PC-9 (cell line): ENCODE measurements at regions not wholly inside any gene's neighbourhood (a gene's known extent, or its start where the extent isn't known, plus 50 kb on each side); places are given as distances from the start of the nearest gene placed in this dataset.

Source experiments
- BruUV-seq: library from RNA; stranded (reverse); fragments of 400-500 nt; replicated peaks from 2 replicates; lab custom pipeline; 2021; lab: Mats Ljungman, UMichigan
- CTCF ChIA-PET: fragments of 300-600 bp; sonication (Branson Sonifier 250); formaldehyde crosslinking; loops from one replicate; lab custom pipeline; 2022; ENCODE audit warnings: antibody characterized with exemption; lab: Charles Lee
- POLR2A ChIA-PET: fragments of 300-600 bp; sonication (Branson Sonifier 250); formaldehyde crosslinking; loops from one replicate; lab custom pipeline; 2022; ENCODE audit warnings: antibody characterized with exemption; ENCODE audit not compliant: unreplicated experiment; lab: Charles Lee
- DNase-seq, 2 experiments: peaks; one replicate each; pipeline versions ENCODE4 v3.0.0 to v3.0.0-alpha.2; 2015 to 2022; ENCODE audit warnings: mixed read lengths in 1 of 2
- H2AFZ ChIP-seq: fragments of 200-600 bp; sonication (generic); 2 replicates; pipeline ENCODE4 v1.8.1; 2017; ENCODE audit warnings: antibody characterized with exemption
- H3F3A ChIP-seq: fragments of 200-600 bp; sonication (generic); 2 replicates; pipeline ENCODE4 v1.8.1; 2017; ENCODE audit warnings: antibody characterized with exemption, mild to moderate bottlenecking, low read depth; ENCODE audit not compliant: insufficient read depth
- H3K27ac ChIP-seq: fragments of 200-600 bp; sonication (generic); 2 replicates; pipeline ENCODE4 v1.6.1; 2016; ENCODE audit warnings: mixed run types
- H3K27me3 ChIP-seq: fragments of 200-600 bp; sonication (generic); 2 replicates; pipeline ENCODE4 v1.6.1; 2016; ENCODE audit warnings: low read depth, mixed run types; ENCODE audit not compliant: insufficient read depth
- H3K36me3 ChIP-seq: fragments of 200-600 bp; sonication (generic); 2 replicates; pipeline ENCODE4 v1.6.1; 2016; ENCODE audit warnings: low read depth, mixed run types
- H3K4me1 ChIP-seq: fragments of 200-600 bp; sonication (generic); replicated peaks from 2 replicates; pipeline ENCODE4 v1.6.1; 2016; ENCODE audit warnings: mixed run types; ENCODE audit not compliant: insufficient read depth
- H3K4me2 ChIP-seq: fragments of 200-600 bp; sonication (generic); 2 replicates; pipeline ENCODE4 v1.6.1; 2017; ENCODE audit warnings: mixed run types
- H3K4me3 ChIP-seq: fragments of 200-600 bp; sonication (generic); 2 replicates; pipeline ENCODE4 v1.6.1; 2016; ENCODE audit warnings: mixed run types
- H3K79me2 ChIP-seq: fragments of 200-600 bp; sonication (generic); 2 replicates; pipeline ENCODE4 v1.6.1; 2017; ENCODE audit warnings: low read depth, mixed run types
- H3K9me2 ChIP-seq: fragments of 200-600 bp; sonication (generic); 2 replicates; pipeline ENCODE4 v1.8.1; 2017; ENCODE audit warnings: mild to moderate bottlenecking; ENCODE audit not compliant: insufficient read depth
- H3K9me3 ChIP-seq: fragments of 200-600 bp; sonication (generic); 2 replicates; pipeline ENCODE4 v1.8.1; 2016; ENCODE audit warnings: low read depth; ENCODE audit not compliant: insufficient read depth
- H4K20me1 ChIP-seq: fragments of 200-600 bp; sonication (generic); 2 replicates; pipeline ENCODE4 v1.8.1; 2017; ENCODE audit not compliant: insufficient read depth
- EZH2 ChIP-seq: fragments of 200-600 bp; sonication (generic); IDR thresholded peaks from 2 replicates; pipeline ENCODE4 v1.8.0; 2017; ENCODE audit warnings: antibody characterized with exemption, low read depth
- intact Hi-C: fragments of 100-400 bp; cut with micrococcal nuclease; formaldehyde crosslinking; loops from one replicate; pipeline ENCODE4 v1.10.0; 2022; ENCODE audit not compliant: unreplicated experiment
- TF ChIP-seq, protein P1 (sequence below): fragments of 200-600 bp; sonication (generic); conservative IDR thresholded peaks from 2 replicates; pipeline ENCODE4 v1.6.1; 2017; ENCODE audit warnings: mixed run types, antibody characterized with exemption, mild to moderate bottlenecking, moderate library complexity

- no peak overlapping the region for H3K4me2 ChIP-seq
- H3K9me2 ChIP-seq = no peaks in the 10 kb centered on the region
- no peak overlapping the region for H3K4me3 ChIP-seq
- H3K27me3 ChIP-seq = no peaks in the 10 kb centered on the region
- H3K27ac ChIP-seq = no peak overlapping the region
- intact Hi-C loops = no loop called here
- no peaks in the 10 kb centered on the region for H3K79me2 ChIP-seq
- no peaks in the 10 kb centered on the region for H3K4me1 ChIP-seq
- H4K20me1 ChIP-seq = no peaks in the 10 kb centered on the region
- no TSS peak for BruUV-seq
- ChIA-PET POLR2A (no interaction called here), CTCF (no interaction called here)
- H3F3A ChIP-seq = no peaks in the 10 kb centered on the region
- no peak for DNase-seq
- no peaks in the 10 kb centered on the region for H3K36me3 ChIP-seq
- no peaks in the 10 kb centered on the region for H3K9me3 ChIP-seq
- TF ChIP-seq, protein P1, sequence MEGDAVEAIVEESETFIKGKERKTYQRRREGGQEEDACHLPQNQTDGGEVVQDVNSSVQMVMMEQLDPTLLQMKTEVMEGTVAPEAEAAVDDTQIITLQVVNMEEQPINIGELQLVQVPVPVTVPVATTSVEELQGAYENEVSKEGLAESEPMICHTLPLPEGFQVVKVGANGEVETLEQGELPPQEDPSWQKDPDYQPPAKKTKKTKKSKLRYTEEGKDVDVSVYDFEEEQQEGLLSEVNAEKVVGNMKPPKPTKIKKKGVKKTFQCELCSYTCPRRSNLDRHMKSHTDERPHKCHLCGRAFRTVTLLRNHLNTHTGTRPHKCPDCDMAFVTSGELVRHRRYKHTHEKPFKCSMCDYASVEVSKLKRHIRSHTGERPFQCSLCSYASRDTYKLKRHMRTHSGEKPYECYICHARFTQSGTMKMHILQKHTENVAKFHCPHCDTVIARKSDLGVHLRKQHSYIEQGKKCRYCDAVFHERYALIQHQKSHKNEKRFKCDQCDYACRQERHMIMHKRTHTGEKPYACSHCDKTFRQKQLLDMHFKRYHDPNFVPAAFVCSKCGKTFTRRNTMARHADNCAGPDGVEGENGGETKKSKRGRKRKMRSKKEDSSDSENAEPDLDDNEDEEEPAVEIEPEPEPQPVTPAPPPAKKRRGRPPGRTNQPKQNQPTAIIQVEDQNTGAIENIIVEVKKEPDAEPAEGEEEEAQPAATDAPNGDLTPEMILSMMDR = no peak
- no peak for TF ChIP-seq EZH2
- H2AFZ ChIP-seq = no peak overlapping the region
Measured at GRCh38 chr4:178808106-178808505, 1365.9 kb upstream of the AGA start.

GRCh38 chr4:178809921-178810320, 1367.7 kb upstream of the AGA start:
- Histone ChIP-seq H4K20me1 (no peaks in the 10 kb centered on the region), H3K9me2 (no peaks in the 10 kb centered on the region), H3K9me3 (no peaks in the 10 kb centered on the region), H3K4me3 (no peak overlapping the region), H2AFZ (no peak overlapping the region), H3K36me3 (no peaks in the 10 kb centered on the region), H3K27ac (no peak overlapping the region), H3K27me3 (no peaks in the 10 kb centered on the region), H3K4me1 (no peaks in the 10 kb centered on the region), H3F3A (no peaks in the 10 kb centered on the region), H3K4me2 (no peak overlapping the region), H3K79me2 (no peaks in the 10 kb centered on the region)
- intact Hi-C loops = no loop called here
- ChIA-PET POLR2A (no interaction called here), CTCF (no interaction called here)
- no peak for TF ChIP-seq EZH2
- TF ChIP-seq, protein P1 = no peak
- no TSS peak for BruUV-seq
- no peak for DNase-seq

DNA sequence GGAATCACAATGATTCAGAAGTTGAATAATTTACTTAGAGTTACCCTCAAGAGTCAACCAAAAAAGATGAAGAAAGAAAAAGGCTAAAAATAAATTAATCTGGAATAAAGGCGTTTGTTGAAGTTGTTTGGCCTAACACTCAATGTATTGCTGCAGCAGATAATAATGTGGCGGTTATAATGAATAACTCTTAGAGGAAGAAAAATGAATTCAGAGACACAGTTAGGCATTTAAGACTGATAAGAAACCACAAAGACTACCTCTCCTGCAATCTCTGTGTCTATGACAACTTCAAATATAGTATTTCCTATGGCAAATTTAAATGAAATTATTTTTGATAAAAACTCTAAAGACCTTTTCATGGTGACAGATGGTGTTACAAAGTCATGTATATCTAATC, 1369.1 kb upstream of the AGA start:
- no peak for DNase-seq
- intact Hi-C loops = no loop called here
- Histone ChIP-seq H3K9me2 (no peaks in the 10 kb centered on the region), H4K20me1 (no peaks in the 10 kb centered on the region), H2AFZ (no peak overlapping the region), H3K79me2 (no peaks in the 10 kb centered on the region), H3K27me3 (no peaks in the 10 kb centered on the region), H3F3A (no peaks in the 10 kb centered on the region), H3K27ac (no peak overlapping the region), H3K4me2 (no peak overlapping the region), H3K9me3 (no peaks in the 10 kb centered on the region), H3K36me3 (no peaks in the 10 kb centered on the region), H3K4me1 (no peaks in the 10 kb centered on the region), H3K4me3 (no peak overlapping the region)
- ChIA-PET CTCF (no interaction called here), POLR2A (no interaction called here)
- TF ChIP-seq, protein P1 = no peak
- no peak for TF ChIP-seq EZH2
- no TSS peak for BruUV-seq
